ENCODE measurements at regions not wholly inside any gene's neighbourhood (a gene's known extent, or its start where the extent isn't known, plus 50 kb on each side); places are given as distances from the start of the nearest gene placed in this dataset.

DNA sequence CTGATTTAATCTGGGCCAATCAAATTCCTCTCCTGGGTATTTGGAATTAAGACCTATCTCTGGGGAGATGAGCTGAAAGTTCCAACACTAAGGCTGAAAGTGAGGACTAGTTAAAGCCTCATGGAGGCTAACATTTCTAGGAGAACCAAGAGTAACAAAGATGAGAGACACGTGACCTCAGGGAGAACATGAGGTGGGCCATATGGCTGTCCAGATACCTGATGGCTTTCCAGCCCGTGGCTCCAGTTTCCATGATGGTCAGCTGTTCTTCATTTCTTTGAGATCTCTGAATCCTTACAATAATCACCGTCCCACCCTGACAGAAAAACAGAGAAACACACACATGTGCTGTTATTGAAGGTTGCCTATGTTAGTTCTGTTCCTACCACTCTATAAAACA is 66.1 kb downstream of the LEPR start:
- H3K4me3 ChIP-seq (ENCODE audit: low read depth, low read length), result no peak overlapping the region
- TF ChIP-seq, protein P1, sequence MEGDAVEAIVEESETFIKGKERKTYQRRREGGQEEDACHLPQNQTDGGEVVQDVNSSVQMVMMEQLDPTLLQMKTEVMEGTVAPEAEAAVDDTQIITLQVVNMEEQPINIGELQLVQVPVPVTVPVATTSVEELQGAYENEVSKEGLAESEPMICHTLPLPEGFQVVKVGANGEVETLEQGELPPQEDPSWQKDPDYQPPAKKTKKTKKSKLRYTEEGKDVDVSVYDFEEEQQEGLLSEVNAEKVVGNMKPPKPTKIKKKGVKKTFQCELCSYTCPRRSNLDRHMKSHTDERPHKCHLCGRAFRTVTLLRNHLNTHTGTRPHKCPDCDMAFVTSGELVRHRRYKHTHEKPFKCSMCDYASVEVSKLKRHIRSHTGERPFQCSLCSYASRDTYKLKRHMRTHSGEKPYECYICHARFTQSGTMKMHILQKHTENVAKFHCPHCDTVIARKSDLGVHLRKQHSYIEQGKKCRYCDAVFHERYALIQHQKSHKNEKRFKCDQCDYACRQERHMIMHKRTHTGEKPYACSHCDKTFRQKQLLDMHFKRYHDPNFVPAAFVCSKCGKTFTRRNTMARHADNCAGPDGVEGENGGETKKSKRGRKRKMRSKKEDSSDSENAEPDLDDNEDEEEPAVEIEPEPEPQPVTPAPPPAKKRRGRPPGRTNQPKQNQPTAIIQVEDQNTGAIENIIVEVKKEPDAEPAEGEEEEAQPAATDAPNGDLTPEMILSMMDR (IDR thresholded peaks at IDR 0.05; ENCODE audit: low read depth, low read length, missing control alignments), result no peak
- in situ Hi-C loops (cut with HindIII; ENCODE audit: low sequenced_read_pairs), result no loop called here
- no peak for DNase-seq (ENCODE audit: low read depth)

DNA sequence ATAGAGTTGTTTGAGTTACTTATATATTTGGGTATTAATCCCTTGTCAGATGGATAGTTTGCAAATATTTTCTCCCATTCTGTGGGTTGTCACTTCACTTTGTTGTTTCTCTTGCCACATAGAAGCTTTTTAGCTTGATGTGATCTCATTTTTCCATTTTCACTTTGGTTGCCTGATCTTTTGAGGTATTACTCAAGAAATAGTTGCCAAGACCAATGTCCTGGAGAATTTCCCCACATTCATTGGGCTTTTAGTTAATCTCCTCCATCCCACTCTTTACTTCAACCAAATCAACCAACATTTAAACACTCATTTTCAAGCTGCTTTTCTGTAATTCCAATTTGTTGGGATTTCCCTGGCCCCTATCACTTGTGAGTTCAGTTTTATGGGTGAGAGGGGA is 69.0 kb downstream of the LEPR start:
- no peak overlapping the region for H3K4me3 ChIP-seq (ENCODE audit: low read depth, low read length)
- DNase-seq (ENCODE audit: low read depth), result no peak
- in situ Hi-C loops (cut with HindIII; ENCODE audit: low sequenced_read_pairs), result no loop called here
- TF ChIP-seq, protein P1 (IDR thresholded peaks at IDR 0.05; ENCODE audit: low read depth, low read length, missing control alignments), result no peak

DNA sequence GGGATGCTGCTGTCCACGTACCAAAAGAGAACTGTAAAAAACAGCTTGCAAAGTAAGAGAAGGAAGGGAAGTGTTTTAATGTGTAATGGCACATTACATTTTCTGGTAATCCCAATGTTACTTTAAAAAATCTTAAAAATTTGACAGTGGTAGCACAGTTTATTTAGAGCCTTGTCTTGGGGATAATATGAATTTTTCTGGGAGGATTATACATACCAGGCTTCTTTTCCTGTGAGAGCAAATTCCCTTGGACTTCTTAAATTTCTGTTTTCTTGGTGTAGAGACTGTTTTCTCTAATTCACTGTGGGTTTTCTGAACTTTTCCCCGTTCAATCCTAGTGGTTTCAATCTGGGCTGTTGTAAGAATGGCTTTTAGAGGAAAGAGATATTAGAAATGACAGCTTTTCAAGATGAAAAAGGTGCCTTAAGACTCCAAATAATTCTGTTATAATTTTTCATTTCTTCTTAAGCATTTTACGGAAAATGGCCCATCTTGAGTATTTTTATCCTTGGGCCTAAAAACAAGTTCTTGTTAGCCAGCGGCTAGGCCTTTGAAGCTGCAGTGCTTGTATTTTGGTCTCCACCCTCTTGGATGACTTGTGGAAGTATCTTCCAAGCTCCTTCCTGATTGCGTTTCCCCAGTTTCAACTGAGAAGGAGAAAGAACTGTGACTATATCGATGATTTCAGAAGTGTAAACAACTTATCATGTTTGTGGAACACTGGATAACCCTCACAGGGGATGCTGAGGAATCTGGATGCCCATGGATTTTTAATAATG is 70.0 kb downstream of the LEPR start:
- TF ChIP-seq, protein P1 (IDR thresholded peaks at IDR 0.05; ENCODE audit: low read depth, low read length, missing control alignments), result no peak
- no peak overlapping the region for H3K4me3 ChIP-seq (ENCODE audit: low read depth, low read length)
- in situ Hi-C loops (cut with HindIII; ENCODE audit: low sequenced_read_pairs), result no loop called here
- DNase-seq (ENCODE audit: low read depth), result no peak

DNA sequence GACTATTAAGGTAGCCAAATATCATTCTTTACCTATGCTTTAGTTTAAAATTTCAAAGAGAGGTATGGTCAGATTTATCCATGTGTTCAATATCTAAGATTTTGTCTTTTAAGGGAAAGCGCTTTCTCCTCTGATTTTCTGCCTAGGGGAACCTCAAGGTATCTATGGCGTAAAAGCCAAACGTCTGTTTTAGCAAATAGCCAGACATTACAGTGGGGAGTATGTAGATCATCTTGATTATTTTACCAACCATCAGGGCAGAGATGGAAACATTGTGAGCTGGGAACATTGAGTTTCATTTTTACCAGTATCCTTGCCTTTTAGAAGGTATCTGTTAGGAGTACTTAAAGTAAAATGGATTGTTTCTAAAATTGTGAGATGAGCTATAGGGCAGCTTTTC is 71.0 kb downstream of the LEPR start:
- TF ChIP-seq, protein P1 (IDR thresholded peaks at IDR 0.05; ENCODE audit: low read depth, low read length, missing control alignments), result no peak
- no peak overlapping the region for H3K4me3 ChIP-seq (ENCODE audit: low read depth, low read length)
- in situ Hi-C loops (cut with HindIII; ENCODE audit: low sequenced_read_pairs), result no loop called here
- DNase-seq (ENCODE audit: low read depth), result no peak

DNA sequence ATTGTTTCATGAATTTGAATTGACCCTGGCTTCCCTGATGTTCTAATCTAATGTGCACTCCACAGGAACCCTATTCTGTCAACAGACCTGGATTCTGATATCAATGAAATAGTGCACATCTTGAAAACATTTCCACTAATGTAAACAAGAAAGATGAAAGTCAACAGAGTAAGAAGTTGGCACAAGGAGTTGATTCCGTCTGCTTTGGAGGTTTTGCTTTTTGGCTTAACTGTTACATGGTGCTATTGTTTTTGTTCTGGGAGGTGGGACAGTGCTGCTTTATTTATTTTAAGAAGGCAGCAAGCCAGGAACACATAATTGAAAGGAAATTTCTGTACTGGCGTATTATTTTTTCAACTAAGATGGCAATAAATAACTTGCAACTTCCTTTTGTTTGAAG is 73.3 kb downstream of the LEPR start:
- TF ChIP-seq, protein P1 (IDR thresholded peaks at IDR 0.05; ENCODE audit: low read depth, low read length, missing control alignments), result no peak
- peak; percentile 39 for DNase-seq (ENCODE audit: low read depth)
- in situ Hi-C loops (cut with HindIII; ENCODE audit: low sequenced_read_pairs), result no loop called here
- no peak overlapping the region for H3K4me3 ChIP-seq (ENCODE audit: low read depth, low read length)

DNA sequence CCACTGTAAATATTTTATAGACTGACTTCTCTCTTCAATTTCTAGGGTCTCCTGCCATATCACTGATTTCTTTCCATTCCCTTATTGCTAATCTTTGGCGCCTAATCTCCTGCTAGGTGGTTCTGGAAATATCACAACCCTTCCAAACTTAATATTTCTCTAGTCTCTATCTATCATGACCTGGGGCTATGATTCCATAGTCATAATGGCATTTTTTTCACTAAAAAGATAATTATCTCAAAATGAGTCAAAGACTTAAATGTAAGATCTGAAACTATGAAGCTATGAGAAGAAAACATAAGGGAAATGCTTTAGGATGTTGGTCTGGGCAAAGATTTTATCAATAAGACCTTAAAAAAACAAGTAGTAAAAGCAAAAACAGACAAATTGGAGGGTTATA is 74.2 kb downstream of the LEPR start:
- TF ChIP-seq, protein P1 (IDR thresholded peaks at IDR 0.05; ENCODE audit: low read depth, low read length, missing control alignments), result no peak
- in situ Hi-C loops (cut with HindIII; ENCODE audit: low sequenced_read_pairs), result no loop called here
- DNase-seq (ENCODE audit: low read depth), result no peak
- H3K4me3 ChIP-seq (ENCODE audit: low read depth, low read length), result no peak overlapping the region

Measured in astrocyte of the cerebellum (primary cell).